ENCODE measurements at regions not wholly inside any gene's neighbourhood (a gene's known extent, or its start where the extent isn't known, plus 50 kb on each side); places are given as distances from the start of the nearest gene placed in this dataset.

DNA sequence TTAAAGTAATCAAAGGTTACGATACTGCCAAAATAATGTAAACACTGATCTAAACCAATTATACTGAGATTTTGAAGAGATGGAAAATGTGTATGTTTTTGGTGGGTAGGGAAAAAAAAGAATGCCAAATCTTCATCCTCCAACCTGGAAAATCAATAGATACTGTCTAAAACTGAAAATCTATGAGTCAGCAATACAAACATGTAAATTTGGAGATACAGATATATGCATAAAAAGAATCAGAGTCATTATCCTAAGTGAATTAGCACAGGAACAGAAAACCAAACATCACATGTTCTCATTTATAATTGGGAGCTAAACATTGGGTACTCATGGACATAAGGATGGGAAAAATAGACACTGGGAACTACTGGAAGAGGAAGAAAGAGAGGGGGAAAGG is 197.4 kb upstream of the TRPC5 start:
- TF ChIP-seq, protein P1, sequence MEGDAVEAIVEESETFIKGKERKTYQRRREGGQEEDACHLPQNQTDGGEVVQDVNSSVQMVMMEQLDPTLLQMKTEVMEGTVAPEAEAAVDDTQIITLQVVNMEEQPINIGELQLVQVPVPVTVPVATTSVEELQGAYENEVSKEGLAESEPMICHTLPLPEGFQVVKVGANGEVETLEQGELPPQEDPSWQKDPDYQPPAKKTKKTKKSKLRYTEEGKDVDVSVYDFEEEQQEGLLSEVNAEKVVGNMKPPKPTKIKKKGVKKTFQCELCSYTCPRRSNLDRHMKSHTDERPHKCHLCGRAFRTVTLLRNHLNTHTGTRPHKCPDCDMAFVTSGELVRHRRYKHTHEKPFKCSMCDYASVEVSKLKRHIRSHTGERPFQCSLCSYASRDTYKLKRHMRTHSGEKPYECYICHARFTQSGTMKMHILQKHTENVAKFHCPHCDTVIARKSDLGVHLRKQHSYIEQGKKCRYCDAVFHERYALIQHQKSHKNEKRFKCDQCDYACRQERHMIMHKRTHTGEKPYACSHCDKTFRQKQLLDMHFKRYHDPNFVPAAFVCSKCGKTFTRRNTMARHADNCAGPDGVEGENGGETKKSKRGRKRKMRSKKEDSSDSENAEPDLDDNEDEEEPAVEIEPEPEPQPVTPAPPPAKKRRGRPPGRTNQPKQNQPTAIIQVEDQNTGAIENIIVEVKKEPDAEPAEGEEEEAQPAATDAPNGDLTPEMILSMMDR (IDR thresholded peaks at IDR 0.05; ENCODE audit: insufficient read depth, low read depth, low read length): no peak
- no peak for TF ChIP-seq EZH2 (IDR thresholded peaks at IDR 0.05; ENCODE audit: insufficient read depth, low read length)

Data from astrocyte (in vitro differentiated cells and primary cell).